HG03103 (cell line): ENCODE measurements at regions not wholly inside any gene's neighbourhood (a gene's known extent, or its start where the extent isn't known, plus 50 kb on each side); places are given as distances from the start of the nearest gene placed in this dataset.
"Not testable (repeated sequence)": the region's sequence is repeated elsewhere in the genome, so short reads cannot be mapped to it uniquely, and the experiment has no call there.

Source experiments
- ATAC-seq: cut with Tn5 transposase; IDR thresholded peaks from one replicate; pipeline ENCODE4 v1.9.1; 2021; ENCODE audit warnings: low read depth; ENCODE audit not compliant: unreplicated experiment

GRCh38 chr7:142478479-142479220 lies 220.8 kb upstream of the PRSS58 start:
- ATAC-seq, result peak; percentile 76

GRCh38 chr7:142477801-142478200 lies 219.9 kb upstream of the PRSS58 start:
- not testable (repeated sequence) for ATAC-seq

- ATAC-seq, result no peak
Measured at GRCh38 chr7:142477079-142477651, 219.3 kb upstream of the PRSS58 start.

- no peak for ATAC-seq
Measured at GRCh38 chr7:142476077-142476476, 218.2 kb upstream of the PRSS58 start.

- ATAC-seq, result no peak
Measured at GRCh38 chr7:142471820-142472219, 214.0 kb upstream of the PRSS58 start.

- ATAC-seq, result no peak
Measured at GRCh38 chr7:142470544-142470830, 212.6 kb upstream of the PRSS58 start.

- ATAC-seq, result no peak
Measured at GRCh38 chr7:142469696-142470543, 212.1 kb upstream of the PRSS58 start.

GRCh38 chr7:142468871-142469665 lies 211.2 kb upstream of the PRSS58 start:
- no peak for ATAC-seq

- not testable (repeated sequence) for ATAC-seq
Measured at GRCh38 chr7:142467056-142467655, 209.3 kb upstream of the PRSS58 start.

GRCh38 chr7:142463401-142463850 lies 205.6 kb upstream of the PRSS58 start:
- no peak for ATAC-seq

GRCh38 chr7:142461437-142461836 lies 203.6 kb upstream of the PRSS58 start:
- no peak for ATAC-seq

GRCh38 chr7:142460402-142461117 lies 202.7 kb upstream of the PRSS58 start:
- no peak for ATAC-seq

- ATAC-seq, result peak; percentile 76
Measured at GRCh38 chr7:142459551-142459963, 201.7 kb upstream of the PRSS58 start.

GRCh38 chr7:142457146-142457703 lies 199.4 kb upstream of the PRSS58 start:
- no peak for ATAC-seq

GRCh38 chr7:142455392-142455791 lies 197.5 kb upstream of the PRSS58 start:
- ATAC-seq, result no peak

- no peak for ATAC-seq
Measured at GRCh38 chr7:142454862-142455261, 197.0 kb upstream of the PRSS58 start.

GRCh38 chr7:142452791-142453190 lies 194.9 kb upstream of the PRSS58 start:
- ATAC-seq, result no peak

- ATAC-seq, result no peak
Measured at GRCh38 chr7:142451817-142452216, 194.0 kb upstream of the PRSS58 start.

GRCh38 chr7:142451296-142451695 lies 193.4 kb upstream of the PRSS58 start:
- no peak for ATAC-seq
